Activated CD4-positive, alpha-beta T cell treated with anti-CD3 and anti-CD28 coated beads, Interleukin-2, amount 50 U/mL, for 48 hours (primary cell): ENCODE measurements at regions not wholly inside any gene's neighbourhood (a gene's known extent, or its start where the extent isn't known, plus 50 kb on each side); places are given as distances from the start of the nearest gene placed in this dataset.

Source experiments
- DNase-seq, 2 experiments: peaks; one replicate each; pipeline ENCODE4 v3.0.0-alpha.2; 2020

DNA sequence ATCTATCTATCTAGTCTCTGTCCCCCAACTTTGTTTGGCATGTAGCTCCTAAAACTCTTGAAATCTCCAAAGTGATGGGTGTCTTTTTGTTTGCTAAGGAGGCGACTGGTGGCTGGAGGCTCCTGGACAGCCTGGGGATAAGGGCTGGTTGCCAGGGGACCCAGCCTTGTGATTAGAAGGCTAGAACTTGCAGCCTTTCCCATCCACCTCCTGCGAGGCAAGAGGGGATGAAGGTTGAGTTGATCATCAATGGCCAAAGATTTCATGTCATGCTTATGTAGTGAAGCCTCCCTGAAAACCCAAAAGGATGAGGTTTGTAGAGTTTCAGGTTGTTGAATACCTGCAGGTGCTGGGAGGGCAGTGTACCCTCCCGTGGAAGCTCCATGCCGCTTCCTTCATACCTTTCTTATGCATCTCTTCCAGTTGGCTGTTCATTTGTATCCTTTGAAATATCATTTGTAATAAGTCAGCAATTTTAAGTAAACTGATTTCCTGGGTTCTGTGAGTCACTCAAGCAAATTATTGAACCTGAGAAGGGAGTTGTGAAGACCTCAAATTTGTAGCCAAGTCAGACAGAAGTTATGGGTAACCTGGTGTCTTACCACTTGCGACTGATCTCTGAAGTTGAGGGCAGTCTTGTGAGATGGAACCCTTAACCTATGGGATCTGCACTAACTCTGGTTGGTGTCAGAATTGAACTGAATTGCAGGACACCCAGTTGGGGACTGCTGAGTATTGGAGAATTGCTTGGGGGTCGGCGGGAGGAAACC lies 202.4 kb downstream of the SEC14L1 start:
- no peak for DNase-seq

GRCh38 chr17:77344038-77344437 lies 203.3 kb downstream of the SEC14L1 start:
- no peak for DNase-seq

DNA sequence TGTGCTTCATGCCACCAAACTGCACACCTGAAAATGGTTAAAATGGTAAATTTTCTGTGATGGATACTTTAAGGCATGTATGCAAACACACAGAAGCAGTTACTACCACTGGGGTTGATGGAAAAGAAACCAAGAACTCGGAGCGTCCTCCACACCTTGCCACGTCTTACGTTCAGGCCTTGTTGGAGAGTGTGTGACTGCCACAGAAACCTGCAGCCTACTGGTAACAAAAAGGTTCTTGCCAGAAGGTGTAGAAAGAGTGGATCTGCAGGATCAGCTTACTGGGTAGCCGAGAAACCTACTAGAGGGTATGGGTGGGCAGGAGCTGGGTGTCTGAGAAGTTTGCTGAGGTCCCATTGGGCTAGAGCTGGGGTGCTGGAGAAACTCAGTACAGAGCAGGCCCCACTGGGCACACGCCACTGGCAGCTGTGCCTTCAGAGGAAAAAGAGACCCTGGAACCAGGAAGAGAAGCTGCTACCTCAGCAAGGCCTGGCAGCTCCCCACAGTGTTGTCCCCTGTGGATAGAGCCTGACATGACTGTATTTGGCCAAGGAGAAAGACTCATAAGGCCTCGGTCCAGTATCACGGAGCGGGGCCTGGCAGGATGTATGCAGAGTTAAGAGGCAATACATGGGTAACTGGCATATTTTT lies 204.6 kb downstream of the SEC14L1 start:
- no peak for DNase-seq

- DNase-seq = no peak
Observed at GRCh38 chr17:77346765-77347164, 206.0 kb downstream of the SEC14L1 start.

DNA sequence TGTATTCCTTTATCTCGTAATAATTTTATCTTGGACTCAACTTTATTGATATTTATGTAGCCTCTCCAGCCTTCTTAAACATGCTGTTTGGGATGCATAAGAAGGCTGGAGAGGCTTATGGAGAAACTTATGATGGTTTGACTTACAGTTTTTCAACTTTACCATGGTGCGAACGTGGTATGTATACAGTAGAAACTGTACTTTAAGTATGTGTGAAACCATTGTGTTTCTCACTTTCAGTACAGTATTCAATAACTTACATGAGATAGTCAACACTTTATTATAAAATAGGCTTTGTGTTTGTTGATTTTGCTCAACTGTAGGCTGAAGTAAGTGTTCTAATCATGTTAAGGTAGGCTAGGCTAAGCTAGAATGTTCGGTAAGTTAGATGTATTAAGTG lies 206.8 kb downstream of the SEC14L1 start:
- no peak for DNase-seq

DNA sequence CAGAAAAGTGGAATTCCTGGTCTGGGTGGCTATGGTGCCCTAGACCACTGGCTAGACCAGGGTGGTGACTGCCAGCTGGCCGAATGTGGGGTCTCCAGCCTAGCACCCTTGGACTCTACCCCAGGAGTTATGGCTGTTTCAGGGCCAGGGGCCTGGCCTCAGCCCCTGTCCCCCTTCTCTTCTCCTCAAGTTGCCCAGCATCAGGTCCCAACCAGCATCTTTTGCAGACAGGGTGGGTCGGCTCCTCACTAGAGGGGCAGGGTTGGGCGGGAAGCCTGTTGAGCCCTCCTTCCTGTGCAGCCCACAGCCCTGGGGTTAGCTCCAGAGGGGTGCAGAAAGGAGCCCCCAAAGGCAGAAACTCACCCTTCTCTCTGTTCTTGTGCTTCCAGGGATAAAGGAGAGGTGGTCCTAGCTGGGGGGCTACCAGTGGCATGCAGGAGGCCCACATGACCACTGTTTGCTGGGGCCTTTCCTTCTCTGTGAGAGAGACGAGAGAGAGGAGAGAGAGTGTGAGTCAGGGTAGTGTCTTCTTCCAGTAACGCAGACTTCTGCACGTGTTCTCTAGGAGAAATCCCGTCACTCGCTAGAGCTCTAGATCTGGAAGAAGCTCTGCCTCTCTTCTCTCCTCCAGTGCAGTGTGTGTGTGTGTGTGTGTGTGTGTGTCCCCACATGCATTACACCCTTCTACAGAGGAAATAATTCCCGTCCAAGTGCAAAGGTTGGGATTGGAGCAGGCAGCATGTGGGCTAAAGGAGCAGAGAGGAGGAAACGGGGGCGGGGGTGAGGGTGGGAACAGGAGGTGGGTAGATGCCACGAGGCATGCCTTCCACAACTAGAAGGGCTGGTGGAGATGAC lies 209.4 kb downstream of the SEC14L1 start:
- no peak for DNase-seq

DNA sequence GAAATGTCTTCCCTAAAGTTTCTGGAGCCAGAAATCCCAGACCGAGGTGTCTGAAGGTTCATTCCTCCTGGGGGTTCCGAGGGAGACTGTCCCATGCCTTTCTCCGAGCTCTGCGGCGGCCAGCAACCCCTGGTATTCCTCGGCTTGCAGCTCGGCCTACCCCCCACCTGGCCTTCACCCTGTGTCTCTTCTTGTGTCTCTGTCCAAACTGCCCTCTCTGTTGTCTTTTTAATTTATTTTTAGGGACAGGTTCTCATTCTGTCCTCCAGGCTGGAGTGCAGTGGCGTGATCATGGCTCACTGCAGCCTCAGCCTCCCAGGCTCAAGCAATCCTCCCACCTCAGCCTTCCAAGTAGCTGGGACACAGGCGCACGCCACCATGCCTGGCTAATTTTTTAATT lies 211.7 kb downstream of the SEC14L1 start:
- no peak for DNase-seq

GRCh38 chr17:77352996-77353395 lies 212.2 kb downstream of the SEC14L1 start:
- no peak for DNase-seq

DNA sequence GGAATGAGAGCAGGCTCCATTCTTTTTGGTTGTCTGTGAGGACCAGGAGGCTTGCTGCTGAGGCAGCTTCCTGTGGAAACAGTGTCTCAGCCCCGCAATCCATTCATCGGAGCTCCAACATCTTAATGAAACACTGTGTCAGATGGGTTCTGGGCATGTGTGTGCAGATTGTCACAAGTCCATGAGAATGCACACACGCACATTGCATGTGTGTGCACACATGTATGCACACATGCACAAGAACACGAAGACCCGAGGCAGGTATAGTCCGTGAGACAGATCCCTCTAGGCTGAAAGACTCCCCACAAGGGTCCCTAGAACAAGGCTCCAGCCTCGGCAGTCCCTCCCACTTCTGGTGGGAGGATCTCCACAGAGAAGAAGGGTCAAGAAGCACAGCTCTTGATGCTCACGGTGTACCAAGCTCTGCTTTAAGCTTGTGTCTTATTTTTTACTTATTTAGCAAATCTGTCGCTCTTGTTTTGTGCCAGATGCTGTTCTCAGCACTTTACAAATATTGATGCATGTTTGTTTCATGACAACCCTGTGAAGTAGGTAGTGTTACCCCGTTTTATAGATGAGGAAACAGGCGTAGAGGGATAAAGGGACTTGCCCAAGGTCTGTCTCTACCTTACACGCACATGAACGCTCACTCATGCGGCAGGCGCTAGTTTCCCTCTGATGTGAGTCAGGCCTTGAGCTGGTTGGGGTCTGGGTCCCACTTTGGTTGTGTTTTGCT lies 213.1 kb downstream of the SEC14L1 start:
- no peak for DNase-seq

- no peak for DNase-seq
Observed at GRCh38 chr17:77354420-77354669, 213.6 kb downstream of the SEC14L1 start.

GRCh38 chr17:77354670-77355455 lies 214.1 kb downstream of the SEC14L1 start:
- DNase-seq = no peak

DNA sequence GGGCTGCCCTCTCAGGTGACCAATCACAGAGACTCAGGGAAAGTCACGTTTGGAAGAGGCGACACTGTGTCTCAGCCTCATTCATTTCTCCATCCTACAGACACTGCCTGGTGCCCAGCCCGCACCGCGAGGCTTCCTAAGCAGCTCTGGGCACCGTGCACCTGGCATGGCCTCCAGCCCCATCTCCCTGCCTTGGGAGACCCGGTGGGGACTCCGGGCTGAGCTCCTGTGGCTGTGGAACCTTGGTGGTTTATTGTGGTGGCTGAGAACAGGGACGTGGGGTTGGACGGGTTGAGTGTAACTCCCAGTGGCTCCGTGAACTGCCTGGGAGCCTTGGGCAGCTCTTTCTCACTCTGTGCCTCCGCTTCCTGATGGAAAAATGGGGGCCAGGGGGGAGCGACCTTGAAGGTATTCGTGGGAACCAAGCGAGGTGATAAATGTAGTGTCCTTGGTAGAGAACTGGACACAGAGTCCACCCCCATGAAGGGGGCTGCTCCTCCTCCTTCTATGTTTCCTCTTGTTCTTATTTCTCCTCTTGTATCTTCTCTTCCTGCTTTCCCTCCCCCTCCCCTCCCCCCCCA lies 215.4 kb downstream of the SEC14L1 start:
- DNase-seq = no peak

GRCh38 chr17:77356690-77357201 lies 216.0 kb downstream of the SEC14L1 start:
- no peak for DNase-seq

DNA sequence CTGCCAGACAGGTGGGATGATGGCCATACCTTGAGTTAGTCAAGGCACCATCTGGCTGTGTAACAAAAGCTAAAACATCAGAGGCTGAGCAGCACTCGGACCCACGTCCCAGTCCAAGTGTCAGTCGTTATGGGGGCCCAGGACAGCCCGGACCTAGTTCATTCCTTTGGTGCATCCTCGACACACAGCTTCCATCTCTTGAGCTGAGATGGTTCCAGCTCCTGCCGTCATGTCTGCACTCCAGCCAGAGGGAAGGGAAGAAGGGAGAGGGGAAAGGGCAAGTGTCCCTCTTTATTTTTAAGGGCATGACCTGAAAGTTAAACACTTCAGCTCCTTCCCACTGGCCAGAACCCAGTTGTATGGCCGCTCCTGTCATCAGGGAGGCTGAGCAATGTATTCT lies 218.0 kb downstream of the SEC14L1 start:
- DNase-seq = no peak

DNA sequence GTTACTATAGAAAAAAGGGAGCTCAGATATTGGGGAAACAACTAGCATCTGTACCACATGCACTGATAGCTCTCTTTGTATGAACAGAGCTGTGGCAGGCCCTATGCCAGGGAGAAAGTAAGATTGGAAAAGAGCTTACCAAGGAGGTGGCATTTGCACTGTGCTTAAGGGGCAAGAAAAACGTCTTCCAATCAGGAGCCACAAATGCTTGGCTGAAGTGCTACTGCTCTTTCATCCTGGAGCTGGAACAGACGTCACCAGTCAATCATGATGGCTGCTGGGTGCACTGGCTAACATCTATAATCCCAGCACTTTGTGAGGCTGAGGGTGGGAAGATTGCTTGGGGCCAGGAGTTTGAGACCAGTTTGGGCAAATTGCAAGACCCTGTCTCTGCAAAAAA lies 218.5 kb downstream of the SEC14L1 start:
- DNase-seq = no peak

DNA sequence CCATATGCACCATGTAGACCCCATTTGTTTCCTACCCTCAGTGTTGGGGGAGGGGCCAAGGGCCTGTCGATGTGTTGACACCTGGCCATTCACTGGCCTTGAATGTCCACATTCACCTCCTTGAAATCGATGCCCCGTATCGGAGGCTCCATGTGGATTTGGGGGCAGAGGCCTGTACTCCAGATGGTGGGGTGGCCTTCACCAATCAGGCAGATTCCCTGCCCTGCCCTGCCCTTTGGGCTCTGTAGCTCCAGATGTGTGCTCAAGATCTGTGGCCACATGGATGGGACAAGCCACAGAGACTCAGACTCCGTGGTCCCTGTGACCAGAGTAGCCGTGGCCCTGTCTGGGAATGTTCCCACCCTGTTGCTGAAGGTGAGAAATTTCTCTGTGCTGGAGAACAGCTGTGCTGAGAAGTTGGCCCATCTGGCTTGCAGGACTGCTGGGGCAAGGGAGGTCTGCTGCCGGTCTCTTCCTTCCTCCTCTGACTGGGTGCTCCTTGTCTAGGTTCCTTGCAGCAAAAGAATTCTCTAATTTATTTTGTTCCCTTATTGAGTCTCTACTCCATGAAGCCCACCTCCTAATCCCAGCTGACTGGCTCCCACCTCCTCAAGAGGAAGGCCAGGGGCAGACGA lies 221.3 kb downstream of the SEC14L1 start:
- DNase-seq = no peak

DNA sequence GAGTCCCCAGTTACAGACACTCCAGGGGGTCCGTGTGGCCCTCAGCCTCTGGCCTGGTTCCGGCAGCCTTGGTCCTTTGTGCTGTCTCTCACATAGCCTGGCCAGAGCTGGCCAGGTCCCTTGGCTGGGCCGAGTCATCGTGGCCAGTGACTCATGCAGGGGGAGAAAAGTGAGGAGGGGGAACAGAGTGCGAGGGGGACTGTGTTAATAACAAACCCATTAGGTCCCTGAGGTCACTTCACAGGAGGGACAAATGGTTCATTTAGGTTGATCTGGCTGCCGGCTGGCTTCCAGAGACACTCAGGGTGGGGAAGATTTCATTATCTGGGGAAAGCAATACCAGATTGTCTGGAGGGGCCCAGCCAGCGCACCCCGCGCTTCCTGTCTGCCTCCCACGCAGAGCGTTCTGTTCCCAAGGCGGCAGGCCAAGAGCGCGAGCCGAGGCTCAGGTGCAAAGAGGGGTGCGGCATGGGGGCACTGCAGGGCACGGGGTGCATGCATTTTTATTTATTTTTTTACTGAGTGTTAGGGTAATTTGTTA lies 223.1 kb downstream of the SEC14L1 start:
- DNase-seq = peak in 1 of 2 experiments; percentile 44

DNA sequence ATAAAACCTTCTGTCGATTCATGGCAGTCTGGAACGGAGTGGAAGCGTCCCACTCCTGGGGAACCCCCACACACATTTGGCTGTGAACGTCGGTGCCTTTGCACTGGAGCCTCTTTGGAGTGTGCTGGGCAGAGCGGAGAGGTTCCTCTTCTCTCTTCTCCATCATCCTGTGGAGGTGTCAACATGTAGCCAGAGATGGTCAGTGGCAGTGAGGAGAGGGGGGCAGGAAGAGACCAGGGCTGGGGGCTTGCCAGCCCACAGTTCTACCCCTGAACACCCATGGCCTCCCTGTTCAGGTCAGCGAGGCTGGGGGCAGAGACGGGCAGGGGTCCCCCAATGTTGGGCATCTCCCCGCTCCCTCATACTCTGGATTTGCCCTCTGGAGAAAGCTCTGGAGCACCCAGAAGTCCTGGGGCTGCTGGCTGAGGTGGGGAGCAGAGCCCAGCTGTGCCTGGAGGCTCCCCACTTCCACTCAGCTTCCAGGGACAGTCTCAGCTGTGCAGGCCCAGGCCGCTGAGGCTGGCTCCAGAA lies 223.7 kb downstream of the SEC14L1 start:
- no peak for DNase-seq

GRCh38 chr17:77364941-77365583 lies 224.3 kb downstream of the SEC14L1 start:
- no peak for DNase-seq

DNA sequence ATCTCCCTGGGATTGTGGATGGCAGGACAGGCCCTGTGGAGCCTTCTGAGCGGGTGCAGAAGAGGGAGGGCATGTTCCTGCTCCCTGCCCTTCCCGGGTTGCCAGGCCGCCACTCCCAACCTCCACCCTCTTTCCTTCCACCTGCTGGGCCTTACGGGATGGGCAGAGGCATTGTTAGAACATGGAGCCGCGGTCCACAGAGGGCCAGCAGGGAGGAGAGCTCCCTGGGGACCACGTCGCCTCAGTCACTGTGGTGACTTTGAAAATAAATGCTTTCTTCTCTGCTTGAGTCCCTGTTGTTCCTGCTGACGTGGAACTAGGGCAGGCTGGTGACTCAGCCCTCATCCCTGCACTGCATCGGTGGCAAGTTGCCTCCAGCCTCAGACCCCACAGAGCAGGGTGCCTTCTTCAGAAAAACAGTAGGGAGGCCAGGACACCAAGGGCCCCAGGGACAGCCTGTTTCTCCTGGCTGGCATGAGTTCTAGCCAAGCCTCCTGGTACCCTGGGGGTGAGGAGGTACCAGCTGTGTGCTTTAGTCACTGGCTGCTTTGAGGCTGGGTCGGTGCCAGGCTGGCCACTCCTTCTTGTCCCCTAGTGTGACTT lies 224.9 kb downstream of the SEC14L1 start:
- peak in 1 of 2 experiments; percentile 26 for DNase-seq
